NCI-H1092 (cell line): ENCODE measurements at regions not wholly inside any gene's neighbourhood (a gene's known extent, or its start where the extent isn't known, plus 50 kb on each side); places are given as distances from the start of the nearest gene placed in this dataset.
"Not testable (repeated sequence)": the region's sequence is repeated elsewhere in the genome, so short reads cannot be mapped to it uniquely, and the experiment has no call there.

Experiments
- DNase-seq: peaks from one replicate; lab custom pipeline; 2025; lab: John Stamatoyannopoulos, UW

GRCh38 chr17:31798205-31798724 is 60.8 kb downstream of the COPRS start:
- no peak for DNase-seq

GRCh38 chr17:31795941-31796340 is 63.1 kb downstream of the COPRS start:
- not testable (repeated sequence) for DNase-seq

- no peak for DNase-seq
These were observed 64.9 kb downstream of the COPRS start for GRCh38 chr17:31794111-31794510.

- DNase-seq: not testable (repeated sequence)
These were observed 65.4 kb downstream of the COPRS start for GRCh38 chr17:31793634-31794033.

GRCh38 chr17:31792007-31792585 is 66.9 kb downstream of the COPRS start:
- DNase-seq: no peak

GRCh38 chr17:31789707-31790505 is 69.1 kb downstream of the COPRS start:
- DNase-seq: no peak

GRCh38 chr17:31788956-31789355 is 70.1 kb downstream of the COPRS start:
- DNase-seq: no peak

GRCh38 chr17:31788571-31788946 is 70.5 kb downstream of the COPRS start:
- no peak for DNase-seq

- DNase-seq: no peak
These were observed 71.0 kb downstream of the COPRS start for GRCh38 chr17:31787857-31788570.

- DNase-seq: no peak
These were observed 72.1 kb downstream of the COPRS start for GRCh38 chr17:31786796-31787481.

GRCh38 chr17:31780483-31780882 is 78.6 kb downstream of the COPRS start:
- no peak for DNase-seq

- DNase-seq: no peak
These were observed 80.5 kb downstream of the COPRS start for GRCh38 chr17:31778523-31778922.

- DNase-seq: not testable (repeated sequence)
These were observed 87.7 kb downstream of the COPRS start for GRCh38 chr17:31771328-31771727.

GRCh38 chr17:31770501-31770900 is 88.5 kb downstream of the COPRS start:
- DNase-seq: not testable (repeated sequence)

GRCh38 chr17:31761836-31762510 is 97.1 kb downstream of the COPRS start:
- DNase-seq: not testable (repeated sequence)

- no peak for DNase-seq
These were observed 100.4 kb downstream of the COPRS start for GRCh38 chr17:31758646-31759045.

- DNase-seq: no peak
These were observed 101.9 kb downstream of the COPRS start for GRCh38 chr17:31757097-31757496.

- no peak for DNase-seq
These were observed 104.7 kb downstream of the COPRS start for GRCh38 chr17:31754239-31754945.

GRCh38 chr17:31753011-31753410 is 106.0 kb downstream of the COPRS start:
- DNase-seq: no peak

- no peak for DNase-seq
These were observed 106.5 kb downstream of the COPRS start for GRCh38 chr17:31752584-31752983.

- DNase-seq: no peak
These were observed 108.5 kb downstream of the COPRS start for GRCh38 chr17:31750578-31750977.
